ENCODE measurements at regions not wholly inside any gene's neighbourhood (a gene's known extent, or its start where the extent isn't known, plus 50 kb on each side); places are given as distances from the start of the nearest gene placed in this dataset.

DNA sequence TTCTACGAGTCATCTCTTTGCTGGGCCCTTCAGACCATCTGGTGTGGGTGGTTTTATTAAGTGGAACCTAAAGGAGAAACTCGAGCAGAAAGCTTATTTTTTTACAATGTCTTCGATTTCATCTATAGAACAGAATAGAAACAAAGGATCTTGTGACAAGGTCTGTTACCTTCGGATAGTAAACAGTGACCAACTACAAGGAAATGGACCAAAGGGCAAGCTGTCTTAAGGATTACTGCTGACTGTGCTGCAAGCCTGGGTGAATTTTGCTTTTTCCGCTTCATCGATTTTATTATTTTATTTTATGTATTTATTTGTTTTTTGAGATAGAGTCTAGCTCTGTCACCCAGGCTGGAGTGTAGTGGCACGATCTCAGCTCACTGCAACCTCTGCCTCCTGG is 348.9 kb upstream of the ERCC4 start:
- no peak overlapping the region for H3K27ac ChIP-seq (ENCODE audit: low read depth in 1 of 2, low read length in 2 of 2)
- 79% methylated on average over 7 of the region's 7 CpGs for WGBS

DNA sequence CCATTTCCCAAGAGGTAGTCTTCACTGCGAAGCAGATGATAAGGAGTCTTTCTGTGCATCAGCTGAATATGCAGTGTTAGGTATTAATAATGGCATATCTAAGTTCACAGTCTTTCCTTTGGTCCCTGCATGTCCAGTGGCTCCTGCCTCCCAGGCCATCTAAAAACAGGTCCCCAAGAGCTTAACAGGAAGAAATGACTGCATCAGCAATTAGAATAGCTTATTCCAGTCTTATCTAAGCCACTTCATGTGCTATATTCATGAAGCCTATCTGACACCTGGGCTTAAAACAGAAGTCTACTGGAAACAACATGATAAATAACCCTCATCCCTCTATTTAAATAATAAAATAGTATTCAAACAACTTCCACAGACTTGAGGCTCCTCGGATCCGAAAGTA is 346.1 kb upstream of the ERCC4 start:
- Histone ChIP-seq H3K4me3 (ENCODE audit: low read depth in 1 of 3, low read length in 3 of 3) (no peak overlapping the region), H3K27me3 (ENCODE audit: control insufficient read depth in 4 of 4, insufficient read depth in 4 of 4, low read length in 3 of 4) (no peaks in the 10 kb centered on the region), H3K9me3 (ENCODE audit: control insufficient read depth in 4 of 4, low read length in 3 of 4) (no peaks in the 10 kb centered on the region), H3K4me1 (ENCODE audit: control insufficient read depth in 4 of 4, insufficient read depth in 4 of 4, low read length in 3 of 4) (peaks cover 0 to 4% (median 1%) of the 10 kb centered on the region in 4 donors), H3K9ac (ENCODE audit: low read depth in 1 of 2, low read length in 2 of 2) (no peak overlapping the region), H3K36me3 (ENCODE audit: control insufficient read depth in 4 of 4, insufficient read depth in 3 of 4, low read depth in 1 of 4, low read length in 3 of 4) (no peaks in the 10 kb centered on the region), H3K27ac (ENCODE audit: low read depth in 1 of 2, low read length in 2 of 2) (no peak overlapping the region)
- WGBS = 81% methylated on average over 3 of the region's 3 CpGs
- no peak for DNase-seq (ENCODE audit: low spot score)
- TF ChIP-seq, protein P1, sequence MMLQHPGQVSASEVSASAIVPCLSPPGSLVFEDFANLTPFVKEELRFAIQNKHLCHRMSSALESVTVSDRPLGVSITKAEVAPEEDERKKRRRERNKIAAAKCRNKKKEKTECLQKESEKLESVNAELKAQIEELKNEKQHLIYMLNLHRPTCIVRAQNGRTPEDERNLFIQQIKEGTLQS (IDR thresholded peaks at IDR 0.05) = no peak
- TF ChIP-seq FOXA2 (IDR thresholded peaks at IDR 0.05) = no peak
- TF ChIP-seq JUND (IDR thresholded peaks at IDR 0.05) = no peak
- no peak for TF ChIP-seq HNF4G (IDR thresholded peaks at IDR 0.05)
- TF ChIP-seq YY1 (IDR thresholded peaks at IDR 0.05) = no peak
- TF ChIP-seq TAF1 (conservative IDR thresholded peaks at IDR 0.05) = no peak
- no peak for TF ChIP-seq FOXA1 (IDR thresholded peaks at IDR 0.05)
- no peak for TF ChIP-seq NR2F2 (IDR thresholded peaks at IDR 0.05)

More for the DNA sequence above, 348.9 kb upstream of the ERCC4 start:
- TF ChIP-seq FOXA1 (IDR thresholded peaks at IDR 0.05) (no peak), HNF4A (conservative IDR thresholded peaks at IDR 0.05) (no peak), RXRA (IDR thresholded peaks at IDR 0.05) (no peak), NR2F2 (IDR thresholded peaks at IDR 0.05) (no peak), EGR1 (IDR thresholded peaks at IDR 0.05; ENCODE audit: low read depth in 2 of 2) (no peak), GABPA (IDR thresholded peaks at IDR 0.05 in 1 of 2, conservative IDR thresholded peaks at IDR 0.05 in 1 of 2) (no peak)
- TF ChIP-seq, protein P2, sequence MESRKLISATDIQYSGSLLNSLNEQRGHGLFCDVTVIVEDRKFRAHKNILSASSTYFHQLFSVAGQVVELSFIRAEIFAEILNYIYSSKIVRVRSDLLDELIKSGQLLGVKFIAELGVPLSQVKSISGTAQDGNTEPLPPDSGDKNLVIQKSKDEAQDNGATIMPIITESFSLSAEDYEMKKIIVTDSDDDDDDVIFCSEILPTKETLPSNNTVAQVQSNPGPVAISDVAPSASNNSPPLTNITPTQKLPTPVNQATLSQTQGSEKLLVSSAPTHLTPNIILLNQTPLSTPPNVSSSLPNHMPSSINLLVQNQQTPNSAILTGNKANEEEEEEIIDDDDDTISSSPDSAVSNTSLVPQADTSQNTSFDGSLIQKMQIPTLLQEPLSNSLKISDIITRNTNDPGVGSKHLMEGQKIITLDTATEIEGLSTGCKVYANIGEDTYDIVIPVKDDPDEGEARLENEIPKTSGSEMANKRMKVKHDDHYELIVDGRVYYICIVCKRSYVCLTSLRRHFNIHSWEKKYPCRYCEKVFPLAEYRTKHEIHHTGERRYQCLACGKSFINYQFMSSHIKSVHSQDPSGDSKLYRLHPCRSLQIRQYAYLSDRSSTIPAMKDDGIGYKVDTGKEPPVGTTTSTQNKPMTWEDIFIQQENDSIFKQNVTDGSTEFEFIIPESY (IDR thresholded peaks at IDR 0.05) = no peak
- TF ChIP-seq, protein P3, sequence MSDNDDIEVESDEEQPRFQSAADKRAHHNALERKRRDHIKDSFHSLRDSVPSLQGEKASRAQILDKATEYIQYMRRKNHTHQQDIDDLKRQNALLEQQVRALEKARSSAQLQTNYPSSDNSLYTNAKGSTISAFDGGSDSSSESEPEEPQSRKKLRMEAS (IDR thresholded peaks at IDR 0.05) = no peak
- TF ChIP-seq, protein P4, sequence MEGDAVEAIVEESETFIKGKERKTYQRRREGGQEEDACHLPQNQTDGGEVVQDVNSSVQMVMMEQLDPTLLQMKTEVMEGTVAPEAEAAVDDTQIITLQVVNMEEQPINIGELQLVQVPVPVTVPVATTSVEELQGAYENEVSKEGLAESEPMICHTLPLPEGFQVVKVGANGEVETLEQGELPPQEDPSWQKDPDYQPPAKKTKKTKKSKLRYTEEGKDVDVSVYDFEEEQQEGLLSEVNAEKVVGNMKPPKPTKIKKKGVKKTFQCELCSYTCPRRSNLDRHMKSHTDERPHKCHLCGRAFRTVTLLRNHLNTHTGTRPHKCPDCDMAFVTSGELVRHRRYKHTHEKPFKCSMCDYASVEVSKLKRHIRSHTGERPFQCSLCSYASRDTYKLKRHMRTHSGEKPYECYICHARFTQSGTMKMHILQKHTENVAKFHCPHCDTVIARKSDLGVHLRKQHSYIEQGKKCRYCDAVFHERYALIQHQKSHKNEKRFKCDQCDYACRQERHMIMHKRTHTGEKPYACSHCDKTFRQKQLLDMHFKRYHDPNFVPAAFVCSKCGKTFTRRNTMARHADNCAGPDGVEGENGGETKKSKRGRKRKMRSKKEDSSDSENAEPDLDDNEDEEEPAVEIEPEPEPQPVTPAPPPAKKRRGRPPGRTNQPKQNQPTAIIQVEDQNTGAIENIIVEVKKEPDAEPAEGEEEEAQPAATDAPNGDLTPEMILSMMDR (IDR thresholded peaks at IDR 0.05; ENCODE audit: low read depth, low read length, missing input control) = no peak
- H3K9me3 ChIP-seq (ENCODE audit: control insufficient read depth in 4 of 4, low read length in 3 of 4) = no peaks in the 10 kb centered on the region
- H3K9ac ChIP-seq (ENCODE audit: low read depth in 1 of 2, low read length in 2 of 2) = no peak overlapping the region
- DNase-seq (ENCODE audit: low spot score) = no peak
- H3K4me3 ChIP-seq (ENCODE audit: low read depth in 1 of 3, low read length in 3 of 3) = no peak overlapping the region
- H3K27me3 ChIP-seq (ENCODE audit: control insufficient read depth in 4 of 4, insufficient read depth in 4 of 4, low read length in 3 of 4) = no peaks in the 10 kb centered on the region
- H3K36me3 ChIP-seq (ENCODE audit: control insufficient read depth in 4 of 4, insufficient read depth in 3 of 4, low read depth in 1 of 4, low read length in 3 of 4) = no peaks in the 10 kb centered on the region
- peaks cover 0 to 4% (median 1%) of the 10 kb centered on the region in 4 donors for H3K4me1 ChIP-seq (ENCODE audit: control insufficient read depth in 4 of 4, insufficient read depth in 4 of 4, low read length in 3 of 4)

DNA sequence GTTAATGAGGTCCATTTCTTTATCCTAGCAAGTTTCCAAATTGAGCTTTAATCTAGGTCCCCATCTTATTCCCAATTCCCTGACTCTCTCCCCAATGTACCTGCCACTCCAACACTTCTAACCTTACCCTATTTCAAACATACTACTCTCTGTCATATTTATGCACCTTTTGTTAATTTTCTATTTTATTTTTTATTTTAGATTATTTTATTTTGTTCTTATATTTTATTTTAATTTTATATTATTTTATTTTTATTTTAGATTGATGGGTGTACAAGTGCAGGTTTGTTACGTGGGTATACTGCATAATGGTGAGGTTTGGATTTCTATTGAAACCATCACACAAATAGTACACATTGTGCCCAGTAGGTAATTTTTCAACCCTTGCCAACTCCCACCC is 333.9 kb upstream of the ERCC4 start:
- H3K9me3 ChIP-seq (ENCODE audit: control insufficient read depth in 4 of 4, low read length in 3 of 4) = no peaks in the 10 kb centered on the region
- H3K27me3 ChIP-seq (ENCODE audit: control insufficient read depth in 4 of 4, insufficient read depth in 4 of 4, low read length in 3 of 4) = no peaks in the 10 kb centered on the region
- DNase-seq (ENCODE audit: low spot score) = no peak
- no peak overlapping the region for H3K9ac ChIP-seq (ENCODE audit: low read depth in 1 of 2, low read length in 2 of 2)
- H3K36me3 ChIP-seq (ENCODE audit: control insufficient read depth in 4 of 4, insufficient read depth in 3 of 4, low read depth in 1 of 4, low read length in 3 of 4) = no peaks in the 10 kb centered on the region
- no peaks in the 10 kb centered on the region for H3K4me1 ChIP-seq (ENCODE audit: control insufficient read depth in 4 of 4, insufficient read depth in 4 of 4, low read length in 3 of 4)
- no peak overlapping the region for H3K4me3 ChIP-seq (ENCODE audit: low read depth in 1 of 3, low read length in 3 of 3)
- no peak overlapping the region for H3K27ac ChIP-seq (ENCODE audit: low read depth in 1 of 2, low read length in 2 of 2)
- WGBS = 93% methylated on average over 1 of the region's 1 CpG
- TF ChIP-seq RAD21 (IDR thresholded peaks at IDR 0.05) (no peak), RXRA (IDR thresholded peaks at IDR 0.05) (no peak), FOXA1 (IDR thresholded peaks at IDR 0.05) (no peak), HNF4G (IDR thresholded peaks at IDR 0.05) (no peak), GABPA (IDR thresholded peaks at IDR 0.05 in 1 of 2, conservative IDR thresholded peaks at IDR 0.05 in 1 of 2) (no peak), TAF1 (conservative IDR thresholded peaks at IDR 0.05) (no peak), YY1 (IDR thresholded peaks at IDR 0.05) (no peak), JUND (IDR thresholded peaks at IDR 0.05) (no peak), HNF4A (conservative IDR thresholded peaks at IDR 0.05) (no peak), FOXA2 (IDR thresholded peaks at IDR 0.05) (no peak)
- TF ChIP-seq, protein P3 (IDR thresholded peaks at IDR 0.05) = no peak
- TF ChIP-seq, protein P4 (IDR thresholded peaks at IDR 0.05; ENCODE audit: low read depth, low read length, missing input control) = no peak
- TF ChIP-seq, protein P5, sequence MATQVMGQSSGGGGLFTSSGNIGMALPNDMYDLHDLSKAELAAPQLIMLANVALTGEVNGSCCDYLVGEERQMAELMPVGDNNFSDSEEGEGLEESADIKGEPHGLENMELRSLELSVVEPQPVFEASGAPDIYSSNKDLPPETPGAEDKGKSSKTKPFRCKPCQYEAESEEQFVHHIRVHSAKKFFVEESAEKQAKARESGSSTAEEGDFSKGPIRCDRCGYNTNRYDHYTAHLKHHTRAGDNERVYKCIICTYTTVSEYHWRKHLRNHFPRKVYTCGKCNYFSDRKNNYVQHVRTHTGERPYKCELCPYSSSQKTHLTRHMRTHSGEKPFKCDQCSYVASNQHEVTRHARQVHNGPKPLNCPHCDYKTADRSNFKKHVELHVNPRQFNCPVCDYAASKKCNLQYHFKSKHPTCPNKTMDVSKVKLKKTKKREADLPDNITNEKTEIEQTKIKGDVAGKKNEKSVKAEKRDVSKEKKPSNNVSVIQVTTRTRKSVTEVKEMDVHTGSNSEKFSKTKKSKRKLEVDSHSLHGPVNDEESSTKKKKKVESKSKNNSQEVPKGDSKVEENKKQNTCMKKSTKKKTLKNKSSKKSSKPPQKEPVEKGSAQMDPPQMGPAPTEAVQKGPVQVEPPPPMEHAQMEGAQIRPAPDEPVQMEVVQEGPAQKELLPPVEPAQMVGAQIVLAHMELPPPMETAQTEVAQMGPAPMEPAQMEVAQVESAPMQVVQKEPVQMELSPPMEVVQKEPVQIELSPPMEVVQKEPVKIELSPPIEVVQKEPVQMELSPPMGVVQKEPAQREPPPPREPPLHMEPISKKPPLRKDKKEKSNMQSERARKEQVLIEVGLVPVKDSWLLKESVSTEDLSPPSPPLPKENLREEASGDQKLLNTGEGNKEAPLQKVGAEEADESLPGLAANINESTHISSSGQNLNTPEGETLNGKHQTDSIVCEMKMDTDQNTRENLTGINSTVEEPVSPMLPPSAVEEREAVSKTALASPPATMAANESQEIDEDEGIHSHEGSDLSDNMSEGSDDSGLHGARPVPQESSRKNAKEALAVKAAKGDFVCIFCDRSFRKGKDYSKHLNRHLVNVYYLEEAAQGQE (IDR thresholded peaks at IDR 0.05) = no peak

Measured in liver (tissue), 8 donors.